Loucy (cell line): ENCODE measurements at regions not wholly inside any gene's neighbourhood (a gene's known extent, or its start where the extent isn't known, plus 50 kb on each side); places are given as distances from the start of the nearest gene placed in this dataset.

Source experiments
- H2AFZ ChIP-seq: fragments of 200-600 bp; sonication (generic); 2 replicates; pipeline ENCODE4 v1.6.0; 2016; ENCODE audit warnings: antibody characterized with exemption, mild to moderate bottlenecking, low read length, moderate library complexity
- H3F3A ChIP-seq: fragments of 200-600 bp; 2 replicates; pipeline ENCODE4 v1.6.0; 2016; ENCODE audit warnings: antibody characterized with exemption, low read depth, mild to moderate bottlenecking
- H3K27me3 ChIP-seq: fragments of 200-600 bp; sonication (generic); 2 replicates; pipeline ENCODE4 v1.6.1; 2014; ENCODE audit warnings: low read length, mild to moderate bottlenecking; ENCODE audit not compliant: insufficient read depth, poor library complexity, severe bottlenecking
- H3K36me3 ChIP-seq: fragments of 200-600 bp; sonication (generic); 2 replicates; pipeline ENCODE4 v1.6.1; 2016; ENCODE audit warnings: low read length; ENCODE audit not compliant: insufficient read depth
- H3K4me1 ChIP-seq: fragments of 200-600 bp; sonication (generic); 2 replicates; pipeline ENCODE4 v1.5.1; 2014; ENCODE audit warnings: low read length, mild to moderate bottlenecking; ENCODE audit not compliant: insufficient read depth, poor library complexity, severe bottlenecking
- H3K4me2 ChIP-seq: fragments of 200-600 bp; sonication (generic); 2 replicates; pipeline ENCODE4 v1.6.0; 2014; ENCODE audit warnings: antibody characterized with exemption, low read length, low read depth, mild to moderate bottlenecking; ENCODE audit not compliant: poor library complexity, severe bottlenecking
- H3K4me3 ChIP-seq: fragments of 200-600 bp; sonication (generic); 2 replicates; pipeline ENCODE4 v1.5.1; 2014; ENCODE audit warnings: low read length, mild to moderate bottlenecking, mixed read lengths; ENCODE audit not compliant: poor library complexity, severe bottlenecking
- H3K79me2 ChIP-seq: fragments of 200-600 bp; sonication (generic); 2 replicates; pipeline ENCODE4 v1.6.1; 2014; ENCODE audit warnings: low read length; ENCODE audit not compliant: insufficient read depth
- H3K9ac ChIP-seq: fragments of 200-600 bp; sonication (generic); 2 replicates; pipeline ENCODE4 v1.6.0; 2014; ENCODE audit warnings: mild to moderate bottlenecking, low read depth, low read length, moderate library complexity; ENCODE audit not compliant: poor library complexity, severe bottlenecking
- H3K9me2 ChIP-seq: fragments of 200-600 bp; sonication (generic); replicated peaks from 2 replicates; pipeline ENCODE4 v1.6.1; 2016; ENCODE audit warnings: low read depth, low read length, mixed read lengths
- H3K9me3 ChIP-seq: fragments of 200-600 bp; sonication (generic); 2 replicates; pipeline ENCODE4 v1.6.1; 2014; ENCODE audit warnings: mild to moderate bottlenecking, antibody characterized with exemption, low read length, low read depth; ENCODE audit not compliant: insufficient read depth
- H4K20me1 ChIP-seq: fragments of 200-600 bp; sonication (generic); 2 replicates; pipeline ENCODE4 v1.6.0; 2014; ENCODE audit warnings: antibody characterized with exemption, low read length, mild to moderate bottlenecking; ENCODE audit not compliant: insufficient read depth, poor library complexity, severe bottlenecking
- EZH2phosphoT487 ChIP-seq: fragments of 200-600 bp; IDR thresholded peaks from 2 replicates; pipeline ENCODE4 v1.6.1; 2018; ENCODE audit warnings: antibody characterized with exemption, mild to moderate bottlenecking, moderate library complexity, borderline replicate concordance
- TF ChIP-seq, protein P1 (sequence below): fragments of 200-600 bp; sonication (generic); conservative IDR thresholded peaks from 2 replicates; pipeline ENCODE4 v1.5.1; 2014; ENCODE audit warnings: mild to moderate bottlenecking, antibody characterized with exemption, low read length

DNA sequence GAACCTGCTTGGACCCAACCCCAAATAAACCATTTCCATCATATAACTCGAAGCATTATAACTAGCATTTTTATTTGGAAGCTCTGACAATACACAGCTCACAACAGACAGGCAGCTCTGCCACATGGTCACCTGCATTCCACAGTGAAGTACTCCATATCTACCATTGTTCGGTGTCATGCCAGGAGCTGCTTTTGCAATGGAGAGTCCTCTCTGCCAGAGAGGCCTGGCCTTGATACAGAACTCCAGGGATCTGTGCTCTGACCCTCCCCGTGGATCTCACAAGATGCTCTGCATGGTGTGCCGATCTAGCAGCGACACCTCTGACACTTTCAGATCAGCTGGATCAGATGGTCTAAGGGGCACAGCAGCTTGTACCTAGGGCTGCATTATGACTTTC lies 109.6 kb downstream of the SYF2 start:
- Histone ChIP-seq H2AFZ (no peak overlapping the region), H4K20me1 (no peaks in the 10 kb centered on the region)

DNA sequence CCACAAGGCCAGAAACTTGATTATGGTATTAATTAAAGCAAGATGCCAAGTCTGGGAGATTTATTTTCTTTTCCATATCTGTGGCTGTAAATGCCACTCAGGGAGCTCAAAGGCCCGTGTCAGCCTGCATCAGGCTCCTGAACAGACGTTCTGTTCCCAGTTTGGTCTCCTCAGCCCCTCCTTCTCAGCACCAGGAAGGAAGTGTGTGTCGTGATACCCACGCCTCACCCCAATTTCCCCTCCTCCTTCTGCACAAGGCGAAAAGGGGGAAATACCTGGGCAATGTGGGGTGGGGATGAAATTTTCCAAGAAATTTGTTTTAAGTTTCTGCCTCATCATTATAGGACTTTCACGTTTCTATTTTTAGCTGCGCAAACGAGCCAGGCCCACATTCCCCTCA lies 112.0 kb downstream of the SYF2 start:
- no peaks in the 10 kb centered on the region for H3K9me2 ChIP-seq
- H3K79me2 ChIP-seq, result no peaks in the 10 kb centered on the region
- H2AFZ ChIP-seq, result no peak overlapping the region; the same call in 1 of the 2 replicates
- no peaks in the 10 kb centered on the region for H3F3A ChIP-seq
- H3K27me3 ChIP-seq, result no peaks in the 10 kb centered on the region
- no peak overlapping the region for H3K4me3 ChIP-seq
- no peaks in the 10 kb centered on the region for H3K9me3 ChIP-seq
- peak overlapping the region; percentile 23 for H3K4me2 ChIP-seq
- H3K36me3 ChIP-seq, result no peaks in the 10 kb centered on the region
- peaks cover 13% of the 10 kb centered on the region for H3K4me1 ChIP-seq
- H4K20me1 ChIP-seq, result no peaks in the 10 kb centered on the region
- peak overlapping the region; percentile 21 for H3K9ac ChIP-seq
- TF ChIP-seq EZH2phosphoT487, result no peak
- TF ChIP-seq, protein P1, sequence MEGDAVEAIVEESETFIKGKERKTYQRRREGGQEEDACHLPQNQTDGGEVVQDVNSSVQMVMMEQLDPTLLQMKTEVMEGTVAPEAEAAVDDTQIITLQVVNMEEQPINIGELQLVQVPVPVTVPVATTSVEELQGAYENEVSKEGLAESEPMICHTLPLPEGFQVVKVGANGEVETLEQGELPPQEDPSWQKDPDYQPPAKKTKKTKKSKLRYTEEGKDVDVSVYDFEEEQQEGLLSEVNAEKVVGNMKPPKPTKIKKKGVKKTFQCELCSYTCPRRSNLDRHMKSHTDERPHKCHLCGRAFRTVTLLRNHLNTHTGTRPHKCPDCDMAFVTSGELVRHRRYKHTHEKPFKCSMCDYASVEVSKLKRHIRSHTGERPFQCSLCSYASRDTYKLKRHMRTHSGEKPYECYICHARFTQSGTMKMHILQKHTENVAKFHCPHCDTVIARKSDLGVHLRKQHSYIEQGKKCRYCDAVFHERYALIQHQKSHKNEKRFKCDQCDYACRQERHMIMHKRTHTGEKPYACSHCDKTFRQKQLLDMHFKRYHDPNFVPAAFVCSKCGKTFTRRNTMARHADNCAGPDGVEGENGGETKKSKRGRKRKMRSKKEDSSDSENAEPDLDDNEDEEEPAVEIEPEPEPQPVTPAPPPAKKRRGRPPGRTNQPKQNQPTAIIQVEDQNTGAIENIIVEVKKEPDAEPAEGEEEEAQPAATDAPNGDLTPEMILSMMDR, result no peak

More for the DNA sequence above, 109.6 kb downstream of the SYF2 start:
- H3K9me3 ChIP-seq, result no peaks in the 10 kb centered on the region
- H3F3A ChIP-seq, result no peaks in the 10 kb centered on the region
- no peak overlapping the region for H3K4me2 ChIP-seq
- H3K27me3 ChIP-seq, result no peaks in the 10 kb centered on the region
- H3K4me1 ChIP-seq, result peaks cover 8% of the 10 kb centered on the region
- H3K9ac ChIP-seq, result no peak overlapping the region
- H3K9me2 ChIP-seq, result no peaks in the 10 kb centered on the region
- no peaks in the 10 kb centered on the region for H3K36me3 ChIP-seq
- no peaks in the 10 kb centered on the region for H3K79me2 ChIP-seq
- H3K4me3 ChIP-seq, result no peak overlapping the region
- no peak for TF ChIP-seq EZH2phosphoT487
- TF ChIP-seq, protein P1, result no peak

DNA sequence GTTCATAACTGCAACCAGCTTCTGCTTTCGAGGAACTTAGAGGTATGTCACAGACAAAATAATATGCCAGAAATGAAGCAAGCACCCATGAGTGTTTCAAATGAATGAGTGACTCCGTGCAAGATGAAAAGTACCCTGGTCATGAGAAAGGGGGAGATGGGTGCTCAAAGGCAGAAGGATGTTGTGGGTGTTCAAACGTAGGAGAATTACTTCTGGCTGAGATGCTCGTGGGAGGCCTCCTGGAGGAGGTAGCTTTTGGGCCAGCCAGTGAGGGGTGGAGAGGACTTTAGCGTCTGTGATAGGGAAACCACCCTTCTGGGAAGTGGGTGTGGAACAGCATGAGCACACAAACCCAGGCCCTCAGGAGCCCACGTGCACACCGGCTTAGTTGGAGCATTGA lies 113.8 kb downstream of the SYF2 start:
- no peaks in the 10 kb centered on the region for H3K27me3 ChIP-seq
- no peak overlapping the region for H3K4me2 ChIP-seq
- H3K36me3 ChIP-seq, result no peaks in the 10 kb centered on the region
- no peaks in the 10 kb centered on the region for H3K79me2 ChIP-seq
- H3K4me1 ChIP-seq, result peaks cover 21% of the 10 kb centered on the region
- no peak overlapping the region for H3K4me3 ChIP-seq
- no peaks in the 10 kb centered on the region for H3F3A ChIP-seq
- no peaks in the 10 kb centered on the region for H3K9me2 ChIP-seq
- no peaks in the 10 kb centered on the region for H4K20me1 ChIP-seq
- no peak overlapping the region for H2AFZ ChIP-seq
- TF ChIP-seq, protein P1, result no peak
- H3K9me3 ChIP-seq, result no peaks in the 10 kb centered on the region
- no peak overlapping the region for H3K9ac ChIP-seq
